ENCODE measurements at regions not wholly inside any gene's neighbourhood (a gene's known extent, or its start where the extent isn't known, plus 50 kb on each side); places are given as distances from the start of the nearest gene placed in this dataset.

- TF ChIP-seq, protein P1, sequence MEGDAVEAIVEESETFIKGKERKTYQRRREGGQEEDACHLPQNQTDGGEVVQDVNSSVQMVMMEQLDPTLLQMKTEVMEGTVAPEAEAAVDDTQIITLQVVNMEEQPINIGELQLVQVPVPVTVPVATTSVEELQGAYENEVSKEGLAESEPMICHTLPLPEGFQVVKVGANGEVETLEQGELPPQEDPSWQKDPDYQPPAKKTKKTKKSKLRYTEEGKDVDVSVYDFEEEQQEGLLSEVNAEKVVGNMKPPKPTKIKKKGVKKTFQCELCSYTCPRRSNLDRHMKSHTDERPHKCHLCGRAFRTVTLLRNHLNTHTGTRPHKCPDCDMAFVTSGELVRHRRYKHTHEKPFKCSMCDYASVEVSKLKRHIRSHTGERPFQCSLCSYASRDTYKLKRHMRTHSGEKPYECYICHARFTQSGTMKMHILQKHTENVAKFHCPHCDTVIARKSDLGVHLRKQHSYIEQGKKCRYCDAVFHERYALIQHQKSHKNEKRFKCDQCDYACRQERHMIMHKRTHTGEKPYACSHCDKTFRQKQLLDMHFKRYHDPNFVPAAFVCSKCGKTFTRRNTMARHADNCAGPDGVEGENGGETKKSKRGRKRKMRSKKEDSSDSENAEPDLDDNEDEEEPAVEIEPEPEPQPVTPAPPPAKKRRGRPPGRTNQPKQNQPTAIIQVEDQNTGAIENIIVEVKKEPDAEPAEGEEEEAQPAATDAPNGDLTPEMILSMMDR (IDR thresholded peaks at IDR 0.05), result no peak
- TF ChIP-seq POLR2A (IDR thresholded peaks at IDR 0.05) (no peak), EP300 (IDR thresholded peaks at IDR 0.05) (no peak), POLR2AphosphoS5 (IDR thresholded peaks at IDR 0.05) (no peak)
Observed at GRCh38 chr11:19644316-19644715, 68.3 kb upstream of the NAV2 start.
